Muscle of leg (tissue), 3 donors: ENCODE measurements at regions not wholly inside any gene's neighbourhood (a gene's known extent, or its start where the extent isn't known, plus 50 kb on each side); places are given as distances from the start of the nearest gene placed in this dataset.
A peak's percentile ranks its signal among the peaks of the same experiment; 100 is the strongest.
"Not testable (repeated sequence)": the region's sequence is repeated elsewhere in the genome, so short reads cannot be mapped to it uniquely, and the experiment has no call there.

Experiments
- DNase-seq: peaks from one replicate; pipeline ENCODE4 v3.0.0; 2013
- H3K27ac ChIP-seq: one replicate; pipeline ENCODE4 v1.5.1; 2013; ENCODE audit warnings: mild to moderate bottlenecking, low read length, control low read depth
- H3K27me3 ChIP-seq: one replicate; pipeline ENCODE4 v1.6.1; 2013; ENCODE audit warnings: low read length; ENCODE audit not compliant: control insufficient read depth, insufficient read depth
- H3K36me3 ChIP-seq: one replicate; pipeline ENCODE4 v1.6.1; 2013; ENCODE audit warnings: low read length; ENCODE audit not compliant: control insufficient read depth, insufficient read depth
- H3K4me1 ChIP-seq: one replicate; pipeline ENCODE4 v1.6.1; 2013; ENCODE audit warnings: low read length; ENCODE audit not compliant: control insufficient read depth, insufficient read depth
- H3K4me3 ChIP-seq: one replicate; pipeline ENCODE4 v1.5.1; 2013; ENCODE audit warnings: low read length, control low read depth
- H3K9me3 ChIP-seq: replicated peaks from 2 replicates; pipeline ENCODE4 v1.6.1; 2013; ENCODE audit warnings: low read depth, low read length; ENCODE audit not compliant: control insufficient read depth
- WGBS: methylation state at CpG from one replicate; pipeline ENCODE4 v1.1.5; 2013; ENCODE audit warnings: missing lambda C conversion rate; ENCODE audit not compliant: insufficient coverage; 5-methylcytosine and 5-hydroxymethylcytosine counted together

DNA sequence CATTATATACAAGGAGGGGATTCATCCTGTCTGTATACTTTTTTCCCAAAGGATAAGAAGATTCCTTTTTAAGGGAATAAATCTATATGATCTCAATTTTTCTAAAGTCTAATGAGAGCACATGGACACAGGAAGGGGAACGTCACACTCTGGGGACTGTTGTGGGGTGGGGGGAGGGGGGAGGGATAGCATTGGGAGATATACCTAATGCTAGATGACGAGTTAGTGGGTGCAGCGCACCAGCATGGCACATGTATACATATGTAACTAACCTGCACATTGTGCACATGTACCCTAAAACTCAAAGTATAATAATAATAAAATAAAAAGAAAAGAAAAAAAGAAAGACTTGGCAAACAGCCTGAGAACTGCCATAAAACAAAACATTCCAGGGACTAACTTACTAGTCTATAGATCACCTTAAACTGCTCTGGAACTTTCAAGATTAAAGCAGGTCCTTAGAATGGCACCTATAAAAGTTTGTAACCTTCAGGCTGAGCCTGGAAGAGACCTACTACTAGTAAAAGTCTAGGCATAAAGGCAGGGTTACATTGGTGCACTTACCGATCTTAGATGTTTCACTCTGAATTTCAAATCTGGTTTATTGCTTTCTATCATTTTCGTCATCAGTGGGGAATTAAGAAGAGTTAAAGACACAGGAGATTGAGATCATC, 780.6 kb downstream of the SLITRK1 start:
- no CpG with 5 or more reads among the region's 5 CpGs for WGBS
- DNase-seq, H3K4me1 ChIP-seq: not testable (repeated sequence)

GRCh38 chr13:83100237-83100636, 782.0 kb downstream of the SLITRK1 start:
- Histone ChIP-seq H3K27ac (no peak overlapping the region), H3K27me3 (no peaks in the 10 kb centered on the region), H3K4me3 (no peak overlapping the region), H3K4me1 (no peaks in the 10 kb centered on the region), H3K9me3 (no peaks in the 10 kb centered on the region), H3K36me3 (no peaks in the 10 kb centered on the region)
- WGBS: no CpG with 5 or more reads among the region's 1 CpG
- no peak for DNase-seq

More for the DNA sequence above, 780.6 kb downstream of the SLITRK1 start:
- not testable (repeated sequence) for H3K36me3 ChIP-seq, H3K27ac ChIP-seq, H3K27me3 ChIP-seq, H3K4me3 ChIP-seq, H3K9me3 ChIP-seq

- WGBS: no CpG with 5 or more reads among the region's 1 CpG
- DNase-seq: no peak
- peaks cover 11% of the 10 kb centered on the region for H3K9me3 ChIP-seq
- no peaks in the 10 kb centered on the region for H3K27me3 ChIP-seq
- H3K4me3 ChIP-seq: no peak overlapping the region
- H3K36me3 ChIP-seq: no peaks in the 10 kb centered on the region
- no peaks in the 10 kb centered on the region for H3K4me1 ChIP-seq
- H3K27ac ChIP-seq: no peak overlapping the region
These were observed 793.4 kb downstream of the SLITRK1 start for GRCh38 chr13:83088858-83089257.

DNA sequence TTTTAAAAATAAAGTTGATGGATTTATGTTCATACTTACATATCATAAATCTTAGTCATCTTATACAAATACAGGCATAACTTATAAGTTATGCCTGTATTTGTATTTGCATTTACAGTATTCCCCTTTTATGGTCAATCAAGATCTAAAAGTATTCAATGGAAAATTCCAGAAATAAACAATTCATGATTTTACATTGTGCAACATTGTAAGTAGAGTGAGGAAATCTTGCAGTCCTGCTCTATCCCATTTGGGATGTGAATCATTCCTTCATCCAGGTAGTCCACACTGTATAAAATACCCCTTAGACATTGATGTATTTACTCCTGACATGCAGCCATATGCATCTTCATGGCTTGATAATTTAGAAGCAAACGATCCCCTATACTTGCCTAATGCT, 795.3 kb downstream of the SLITRK1 start:
- Histone ChIP-seq H3K27me3 (no peaks in the 10 kb centered on the region), H3K27ac (no peak overlapping the region), H3K9me3 (peaks cover 8% of the 10 kb centered on the region), H3K4me3 (no peak overlapping the region), H3K36me3 (no peaks in the 10 kb centered on the region), H3K4me1 (no peaks in the 10 kb centered on the region)
- WGBS: no CpG with 5 or more reads among the region's 1 CpG
- no peak for DNase-seq

GRCh38 chr13:83086088-83086487, 796.2 kb downstream of the SLITRK1 start:
- no peak for DNase-seq
- no peak overlapping the region for H3K4me3 ChIP-seq
- no peaks in the 10 kb centered on the region for H3K4me1 ChIP-seq
- peaks cover 8% of the 10 kb centered on the region for H3K9me3 ChIP-seq
- no peaks in the 10 kb centered on the region for H3K27me3 ChIP-seq
- no peak overlapping the region for H3K27ac ChIP-seq
- no peaks in the 10 kb centered on the region for H3K36me3 ChIP-seq

- Histone ChIP-seq H3K4me1 (no peaks in the 10 kb centered on the region), H3K4me3 (no peak overlapping the region), H3K9me3 (peaks cover 8% of the 10 kb centered on the region), H3K27ac (no peak overlapping the region), H3K36me3 (no peaks in the 10 kb centered on the region), H3K27me3 (no peaks in the 10 kb centered on the region)
- no CpG with 5 or more reads among the region's 2 CpGs for WGBS
- no peak for DNase-seq
These were observed 796.9 kb downstream of the SLITRK1 start for GRCh38 chr13:83085186-83085900.

DNA sequence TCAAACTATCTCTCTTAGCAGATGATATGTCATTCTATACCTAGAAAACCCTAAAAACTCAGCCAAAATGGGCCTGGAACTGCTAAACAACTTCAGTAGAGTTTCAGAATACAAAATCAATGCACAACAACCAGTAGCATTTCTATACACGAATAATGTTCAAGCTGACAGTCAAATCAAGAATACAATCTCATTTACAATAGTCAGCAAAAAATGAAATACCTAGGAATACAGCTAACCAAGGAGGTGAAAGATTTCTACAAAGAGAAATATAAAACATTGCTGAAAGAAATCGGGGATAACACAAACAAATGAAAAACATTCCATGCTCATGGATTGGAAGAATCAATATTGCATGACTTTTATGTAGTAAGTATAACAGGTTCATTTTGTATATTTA, 804.8 kb downstream of the SLITRK1 start:
- no peaks in the 10 kb centered on the region for H3K4me1 ChIP-seq
- H3K4me3 ChIP-seq: no peak overlapping the region
- DNase-seq: no peak
- no peak overlapping the region for H3K27ac ChIP-seq
- H3K9me3 ChIP-seq: no peaks in the 10 kb centered on the region
- H3K36me3 ChIP-seq: no peaks in the 10 kb centered on the region
- WGBS: no CpG with 5 or more reads among the region's 2 CpGs
- no peaks in the 10 kb centered on the region for H3K27me3 ChIP-seq

GRCh38 chr13:83073930-83074329, 808.3 kb downstream of the SLITRK1 start:
- H3K27me3 ChIP-seq, H3K4me3 ChIP-seq, H3K9me3 ChIP-seq, DNase-seq, H3K27ac ChIP-seq, H3K36me3 ChIP-seq, H3K4me1 ChIP-seq: not testable (repeated sequence)

DNA sequence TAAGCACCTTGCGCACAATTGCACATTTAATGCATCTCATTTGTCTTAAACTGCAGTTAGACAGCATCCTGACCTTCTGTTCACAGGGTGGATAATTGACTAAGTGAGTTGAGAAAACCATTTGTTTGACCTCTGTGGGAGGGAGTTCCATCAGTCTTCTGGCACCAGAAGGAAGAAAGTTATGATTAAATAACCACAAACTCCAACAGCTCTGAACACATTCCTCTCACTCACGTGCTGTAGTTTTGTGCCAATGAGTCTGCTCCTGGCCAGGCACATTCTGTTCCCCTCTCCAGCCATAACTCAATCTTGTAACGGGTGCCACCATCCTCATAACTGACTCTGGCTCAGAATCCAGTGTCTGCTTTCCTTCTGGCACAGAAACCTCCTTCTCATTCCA, 817.2 kb downstream of the SLITRK1 start:
- peak; percentile 86 for DNase-seq
- Histone ChIP-seq H3K4me1 (no peaks in the 10 kb centered on the region), H3K9me3 (no peaks in the 10 kb centered on the region), H3K36me3 (no peaks in the 10 kb centered on the region), H3K27ac (no peak overlapping the region), H3K4me3 (no peak overlapping the region), H3K27me3 (no peaks in the 10 kb centered on the region)
- WGBS: 11% methylated on average over 2 of the region's 3 CpGs

DNA sequence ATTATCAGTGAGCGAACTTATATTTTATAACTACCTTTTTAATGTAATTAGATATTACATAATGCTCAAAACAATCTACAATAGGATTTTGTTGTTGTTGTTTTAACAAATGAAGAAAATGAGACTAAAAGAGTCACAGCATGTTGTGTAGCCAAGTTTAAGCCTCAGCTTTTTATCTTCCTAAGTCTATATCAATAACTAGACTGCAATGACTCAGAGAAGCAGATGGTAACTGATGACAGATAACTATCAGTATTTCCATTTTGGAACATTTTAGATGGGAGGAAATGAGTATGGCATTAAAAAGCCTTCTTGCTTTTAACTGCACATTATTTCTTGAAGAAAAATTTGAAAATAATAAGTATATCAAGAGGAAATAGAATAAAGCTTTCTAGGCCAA, 825.2 kb downstream of the SLITRK1 start:
- no peak for DNase-seq
- H3K27me3 ChIP-seq: no peaks in the 10 kb centered on the region
- no peaks in the 10 kb centered on the region for H3K36me3 ChIP-seq
- H3K4me3 ChIP-seq: no peak overlapping the region
- H3K4me1 ChIP-seq: no peaks in the 10 kb centered on the region
- no CpG with 5 or more reads among the region's 1 CpG for WGBS
- no peaks in the 10 kb centered on the region for H3K9me3 ChIP-seq
- H3K27ac ChIP-seq: no peak overlapping the region

DNA sequence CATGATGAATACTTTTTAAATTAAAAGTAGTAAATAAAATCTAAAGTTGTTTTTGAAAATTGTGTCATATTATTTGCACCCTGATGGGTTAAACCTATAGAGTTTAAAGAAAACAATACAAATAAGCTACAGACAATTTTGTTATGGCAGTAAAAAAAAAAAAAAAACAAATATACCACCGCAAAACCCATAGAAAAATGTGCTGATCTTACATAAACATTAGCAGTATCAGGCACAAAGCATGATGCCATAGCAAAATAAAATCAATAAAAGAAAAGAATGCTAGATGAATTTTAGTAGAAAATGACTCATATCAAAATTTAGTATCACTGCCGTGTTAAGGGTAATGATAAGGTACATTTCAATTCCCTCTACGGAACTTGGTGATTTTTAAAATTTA, 826.0 kb downstream of the SLITRK1 start:
- H3K4me3 ChIP-seq: no peak overlapping the region
- no peaks in the 10 kb centered on the region for H3K36me3 ChIP-seq
- DNase-seq: no peak
- WGBS: no CpG with 5 or more reads among the region's 3 CpGs
- no peaks in the 10 kb centered on the region for H3K9me3 ChIP-seq
- H3K4me1 ChIP-seq: no peaks in the 10 kb centered on the region
- H3K27ac ChIP-seq: no peak overlapping the region
- no peaks in the 10 kb centered on the region for H3K27me3 ChIP-seq
